ENCODE measurements at regions not wholly inside any gene's neighbourhood (a gene's known extent, or its start where the extent isn't known, plus 50 kb on each side); places are given as distances from the start of the nearest gene placed in this dataset.
A peak's percentile ranks its signal among the peaks of the same experiment; 100 is the strongest.

- Histone ChIP-seq H3K4me2 (ENCODE audit: insufficient read depth, low read length, poor library complexity, severe bottlenecking) (no peak overlapping the region), H3K36me3 (replicated peaks in 1 of 2; ENCODE audit: control insufficient read depth in 2 of 2, insufficient read depth in 2 of 2, low read length in 2 of 2) (no peaks in the 10 kb centered on the region), H3K4ac (ENCODE audit: low read length) (no peak overlapping the region), H2AK5ac (ENCODE audit: low read depth, low read length) (no peak overlapping the region), H3K4me3 (ENCODE audit: low read length in 2 of 2) (no peak overlapping the region), H3K27me3 (ENCODE audit: control insufficient read depth in 3 of 3, insufficient read depth in 3 of 3, low read depth in 1 of 3, low read length in 3 of 3) (peaks cover 0 to 10% (median 0%) of the 10 kb centered on the region in 3 experiments), H2BK15ac (ENCODE audit: low read length) (no peak overlapping the region), H4K8ac (ENCODE audit: low read depth, low read length) (no peak overlapping the region), H2BK12ac (ENCODE audit: low read length) (no peak overlapping the region), H3K79me1 (ENCODE audit: low read depth, low read length) (no peaks in the 10 kb centered on the region), H3K18ac (ENCODE audit: low read length) (no peak overlapping the region), H2BK120ac (ENCODE audit: low read depth, low read length) (no peak overlapping the region), H2BK5ac (ENCODE audit: low read length) (no peak overlapping the region), H3K27ac (replicated peaks; ENCODE audit: low read length) (no peak overlapping the region), H2AFZ (ENCODE audit: low read length) (no peak overlapping the region), H3K14ac (ENCODE audit: low read length) (no peak overlapping the region), H3K23ac (ENCODE audit: low read depth, low read length, poor library complexity) (no peak overlapping the region), H3K4me1 (ENCODE audit: control insufficient read depth in 2 of 2, insufficient read depth in 1 of 2, low read depth in 1 of 2, low read length in 2 of 2) (peaks cover 8 to 12% of the 10 kb centered on the region in 2 donors), H3K9me3 (replicated peaks in 1 of 2; ENCODE audit: control insufficient read depth in 2 of 2, insufficient read depth in 1 of 2, low read depth in 1 of 2, low read length in 2 of 2) (no peaks in the 10 kb centered on the region), H4K91ac (ENCODE audit: low read depth, low read length, poor library complexity) (no peak overlapping the region), H3K9ac (ENCODE audit: low read depth, low read length, poor library complexity) (no peak overlapping the region)
- no peak for DNase-seq (ENCODE audit: low spot score)
- WGBS, 2 donors (ENCODE audit: extremely low coverage in 2 of 2, insufficient read length in 2 of 2, insufficient replicate concordance in 1 of 2) = no CpG with 5 or more reads among the region's 5 CpGs
These were observed 79.7 kb upstream of the JARID2 start for GRCh38 chr6:15166121-15166520.

GRCh38 chr6:15170126-15170525 lies 75.7 kb upstream of the JARID2 start:
- Histone ChIP-seq H4K91ac (ENCODE audit: low read depth, low read length, poor library complexity) (no peak overlapping the region), H4K8ac (ENCODE audit: low read depth, low read length) (no peak overlapping the region), H3K18ac (ENCODE audit: low read length) (no peak overlapping the region), H3K9me3 (replicated peaks in 1 of 2; ENCODE audit: control insufficient read depth in 2 of 2, insufficient read depth in 1 of 2, low read depth in 1 of 2, low read length in 2 of 2) (no peaks in the 10 kb centered on the region), H3K4me3 (ENCODE audit: low read length in 2 of 2) (no peak overlapping the region), H3K14ac (ENCODE audit: low read length) (no peak overlapping the region), H2BK15ac (ENCODE audit: low read length) (no peak overlapping the region), H2BK120ac (ENCODE audit: low read depth, low read length) (no peak overlapping the region), H3K4me2 (ENCODE audit: insufficient read depth, low read length, poor library complexity, severe bottlenecking) (no peak overlapping the region), H3K27ac (replicated peaks; ENCODE audit: low read length) (peak overlapping the region; percentile 81), H3K36me3 (replicated peaks in 1 of 2; ENCODE audit: control insufficient read depth in 2 of 2, insufficient read depth in 2 of 2, low read length in 2 of 2) (no peaks in the 10 kb centered on the region), H2BK5ac (ENCODE audit: low read length) (no peak overlapping the region), H3K4me1 (ENCODE audit: control insufficient read depth in 2 of 2, insufficient read depth in 1 of 2, low read depth in 1 of 2, low read length in 2 of 2) (peaks cover 8 to 17% of the 10 kb centered on the region in 2 donors), H3K27me3 (ENCODE audit: control insufficient read depth in 3 of 3, insufficient read depth in 3 of 3, low read depth in 1 of 3, low read length in 3 of 3) (peaks cover 0 to 13% (median 0%) of the 10 kb centered on the region in 3 experiments), H3K23ac (ENCODE audit: low read depth, low read length, poor library complexity) (no peak overlapping the region), H2BK12ac (ENCODE audit: low read length) (no peak overlapping the region), H2AFZ (ENCODE audit: low read length) (peak overlapping the region; percentile 27), H2AK5ac (ENCODE audit: low read depth, low read length) (no peak overlapping the region), H3K4ac (ENCODE audit: low read length) (no peak overlapping the region), H3K79me1 (ENCODE audit: low read depth, low read length) (no peaks in the 10 kb centered on the region), H3K9ac (ENCODE audit: low read depth, low read length, poor library complexity) (no peak overlapping the region)
- DNase-seq (ENCODE audit: low spot score) = no peak
- no CpG with 5 or more reads among the region's 8 CpGs for WGBS, 2 donors (ENCODE audit: extremely low coverage in 2 of 2, insufficient read length in 2 of 2, insufficient replicate concordance in 1 of 2)

- Histone ChIP-seq H2BK5ac (ENCODE audit: low read length) (no peak overlapping the region), H3K4ac (ENCODE audit: low read length) (no peak overlapping the region), H3K36me3 (replicated peaks in 1 of 2; ENCODE audit: control insufficient read depth in 2 of 2, insufficient read depth in 2 of 2, low read length in 2 of 2) (no peaks in the 10 kb centered on the region), H3K23ac (ENCODE audit: low read depth, low read length, poor library complexity) (no peak overlapping the region), H2BK12ac (ENCODE audit: low read length) (no peak overlapping the region), H4K91ac (ENCODE audit: low read depth, low read length, poor library complexity) (no peak overlapping the region), H3K79me1 (ENCODE audit: low read depth, low read length) (no peaks in the 10 kb centered on the region), H3K9ac (ENCODE audit: low read depth, low read length, poor library complexity) (no peak overlapping the region), H3K9me3 (replicated peaks in 1 of 2; ENCODE audit: control insufficient read depth in 2 of 2, insufficient read depth in 1 of 2, low read depth in 1 of 2, low read length in 2 of 2) (no peaks in the 10 kb centered on the region), H2AFZ (ENCODE audit: low read length) (peak overlapping the region; percentile 27), H2BK120ac (ENCODE audit: low read depth, low read length) (no peak overlapping the region), H2BK15ac (ENCODE audit: low read length) (no peak overlapping the region), H3K4me1 (ENCODE audit: control insufficient read depth in 2 of 2, insufficient read depth in 1 of 2, low read depth in 1 of 2, low read length in 2 of 2) (peaks cover 8 to 15% of the 10 kb centered on the region in 2 donors), H3K4me2 (ENCODE audit: insufficient read depth, low read length, poor library complexity, severe bottlenecking) (no peak overlapping the region), H2AK5ac (ENCODE audit: low read depth, low read length) (no peak overlapping the region), H4K8ac (ENCODE audit: low read depth, low read length) (no peak overlapping the region), H3K14ac (ENCODE audit: low read length) (no peak overlapping the region), H3K4me3 (ENCODE audit: low read length in 2 of 2) (no peak overlapping the region), H3K18ac (ENCODE audit: low read length) (no peak overlapping the region), H3K27ac (replicated peaks; ENCODE audit: low read length) (peak overlapping the region; percentile 81), H3K27me3 (ENCODE audit: control insufficient read depth in 3 of 3, insufficient read depth in 3 of 3, low read depth in 1 of 3, low read length in 3 of 3) (peaks cover 0 to 14% (median 0%) of the 10 kb centered on the region in 3 experiments)
- no CpG with 5 or more reads among the region's 5 CpGs for WGBS, 2 donors (ENCODE audit: extremely low coverage in 2 of 2, insufficient read length in 2 of 2, insufficient replicate concordance in 1 of 2)
- peak; percentile 66 for DNase-seq (ENCODE audit: low spot score)
These were observed 74.8 kb upstream of the JARID2 start for GRCh38 chr6:15171026-15171425.

GRCh38 chr6:15176816-15177370 lies 69.0 kb upstream of the JARID2 start:
- H3K4ac ChIP-seq (ENCODE audit: low read length) = no peak overlapping the region
- H3K23ac ChIP-seq (ENCODE audit: low read depth, low read length, poor library complexity) = no peak overlapping the region
- no peak overlapping the region for H2BK12ac ChIP-seq (ENCODE audit: low read length)
- H4K91ac ChIP-seq (ENCODE audit: low read depth, low read length, poor library complexity) = no peak overlapping the region
- WGBS, 2 donors (ENCODE audit: extremely low coverage in 2 of 2, insufficient read length in 2 of 2, insufficient replicate concordance in 1 of 2) = no CpG with 5 or more reads among the region's 9 CpGs
- H3K9ac ChIP-seq (ENCODE audit: low read depth, low read length, poor library complexity) = no peak overlapping the region
- peaks cover 0 to 4% (median 0%) of the 10 kb centered on the region in 3 experiments for H3K27me3 ChIP-seq (ENCODE audit: control insufficient read depth in 3 of 3, insufficient read depth in 3 of 3, low read depth in 1 of 3, low read length in 3 of 3)
- H3K79me1 ChIP-seq (ENCODE audit: low read depth, low read length) = no peaks in the 10 kb centered on the region
- no peak overlapping the region for H3K14ac ChIP-seq (ENCODE audit: low read length)
- no peaks in the 10 kb centered on the region for H3K36me3 ChIP-seq (replicated peaks in 1 of 2; ENCODE audit: control insufficient read depth in 2 of 2, insufficient read depth in 2 of 2, low read length in 2 of 2)
- peak; percentile 32 for DNase-seq (ENCODE audit: low spot score)
- H2AFZ ChIP-seq (ENCODE audit: low read length) = no peak overlapping the region
- no peak overlapping the region for H2BK5ac ChIP-seq (ENCODE audit: low read length)
- H3K4me2 ChIP-seq (ENCODE audit: insufficient read depth, low read length, poor library complexity, severe bottlenecking) = no peak overlapping the region
- H3K27ac ChIP-seq (replicated peaks; ENCODE audit: low read length) = peak overlapping the region; percentile 79
- H3K4me1 ChIP-seq (ENCODE audit: control insufficient read depth in 2 of 2, insufficient read depth in 1 of 2, low read depth in 1 of 2, low read length in 2 of 2) = peaks cover 0 to 4% of the 10 kb centered on the region in 2 donors
- no peak overlapping the region for H2AK5ac ChIP-seq (ENCODE audit: low read depth, low read length)
- H3K9me3 ChIP-seq (replicated peaks in 1 of 2; ENCODE audit: control insufficient read depth in 2 of 2, insufficient read depth in 1 of 2, low read depth in 1 of 2, low read length in 2 of 2) = no peaks in the 10 kb centered on the region
- no peak overlapping the region for H2BK120ac ChIP-seq (ENCODE audit: low read depth, low read length)
- no peak overlapping the region for H4K8ac ChIP-seq (ENCODE audit: low read depth, low read length)
- no peak overlapping the region for H2BK15ac ChIP-seq (ENCODE audit: low read length)
- H3K4me3 ChIP-seq (ENCODE audit: low read length in 2 of 2) = no peak overlapping the region
- no peak overlapping the region for H3K18ac ChIP-seq (ENCODE audit: low read length)
